NOMO-1 (cell line): ENCODE measurements at regions not wholly inside any gene's neighbourhood (a gene's known extent, or its start where the extent isn't known, plus 50 kb on each side); places are given as distances from the start of the nearest gene placed in this dataset.
"Not testable (repeated sequence)": the region's sequence is repeated elsewhere in the genome, so short reads cannot be mapped to it uniquely, and the experiment has no call there.

ENCODE experiments used
- DNase-seq, 2 experiments: peaks; one replicate each; lab custom pipeline; 2025; ENCODE audit not compliant: unreplicated experiment in 2 of 2; lab: John Stamatoyannopoulos, UW

GRCh38 chr15:96186105-96186504 lies 144.4 kb upstream of the NR2F2 start:
- no peak for DNase-seq

- no peak for DNase-seq
These were observed 142.9 kb upstream of the NR2F2 start for GRCh38 chr15:96187341-96188305.

- DNase-seq, result no peak
These were observed 132.8 kb upstream of the NR2F2 start for GRCh38 chr15:96197721-96198120.

GRCh38 chr15:96199111-96199510 lies 131.4 kb upstream of the NR2F2 start:
- no peak for DNase-seq

- DNase-seq, result no peak
These were observed 130.0 kb upstream of the NR2F2 start for GRCh38 chr15:96200357-96200967.

GRCh38 chr15:96201696-96202095 lies 128.8 kb upstream of the NR2F2 start:
- DNase-seq, result no peak

GRCh38 chr15:96205588-96205987 lies 124.9 kb upstream of the NR2F2 start:
- not testable (repeated sequence) for DNase-seq

GRCh38 chr15:96207377-96208006 lies 123.0 kb upstream of the NR2F2 start:
- DNase-seq, result no peak

GRCh38 chr15:96209285-96209735 lies 121.2 kb upstream of the NR2F2 start:
- no peak for DNase-seq

- DNase-seq, result no peak
These were observed 117.5 kb upstream of the NR2F2 start for GRCh38 chr15:96213045-96213444.

- no peak for DNase-seq
These were observed 116.6 kb upstream of the NR2F2 start for GRCh38 chr15:96213896-96214295.

GRCh38 chr15:96216481-96216880 lies 114.0 kb upstream of the NR2F2 start:
- not testable (repeated sequence) for DNase-seq

GRCh38 chr15:96217983-96218382 lies 112.5 kb upstream of the NR2F2 start:
- no peak for DNase-seq

GRCh38 chr15:96218623-96219455 lies 111.7 kb upstream of the NR2F2 start:
- DNase-seq, result no peak

- DNase-seq, result no peak
These were observed 110.8 kb upstream of the NR2F2 start for GRCh38 chr15:96219681-96220080.

- DNase-seq, result no peak
These were observed 109.8 kb upstream of the NR2F2 start for GRCh38 chr15:96220657-96221056.

- no peak for DNase-seq
These were observed 107.5 kb upstream of the NR2F2 start for GRCh38 chr15:96222981-96223380.

- DNase-seq, result no peak
These were observed 106.6 kb upstream of the NR2F2 start for GRCh38 chr15:96223939-96224338.

GRCh38 chr15:96225642-96226259 lies 104.7 kb upstream of the NR2F2 start:
- DNase-seq, result no peak

GRCh38 chr15:96230526-96231181 lies 99.8 kb upstream of the NR2F2 start:
- no peak for DNase-seq
